ENCODE measurements at regions not wholly inside any gene's neighbourhood (a gene's known extent, or its start where the extent isn't known, plus 50 kb on each side); places are given as distances from the start of the nearest gene placed in this dataset.
A peak's percentile ranks its signal among the peaks of the same experiment; 100 is the strongest.

- no peak for DNase-seq
Observed at GRCh38 chr3:194007592-194008337, 128.2 kb upstream of the HES1 start.

- no peak for DNase-seq
Observed at GRCh38 chr3:194009019-194009418, 126.9 kb upstream of the HES1 start.

- no peak for DNase-seq
Observed at GRCh38 chr3:194009892-194010533, 125.9 kb upstream of the HES1 start.

GRCh38 chr3:194011807-194012206 is 124.1 kb upstream of the HES1 start:
- DNase-seq, result no peak

- DNase-seq, result no peak
Observed at GRCh38 chr3:194013928-194014327, 122.0 kb upstream of the HES1 start.

GRCh38 chr3:194014756-194015155 is 121.2 kb upstream of the HES1 start:
- no peak for DNase-seq

- peak in 8 of 56 donors; percentile 1 to 17 (median 9) for DNase-seq
Observed at GRCh38 chr3:194019398-194020165, 116.4 kb upstream of the HES1 start.

- DNase-seq, result no peak
Observed at GRCh38 chr3:194022052-194022451, 113.9 kb upstream of the HES1 start.

- DNase-seq, result no peak
Observed at GRCh38 chr3:194022816-194023215, 113.1 kb upstream of the HES1 start.

GRCh38 chr3:194023501-194024280 is 112.3 kb upstream of the HES1 start:
- peak in 1 of 56 donors; percentile 28 for DNase-seq

- DNase-seq, result no peak
Observed at GRCh38 chr3:194025119-194025518, 110.8 kb upstream of the HES1 start.

- no peak for DNase-seq
Observed at GRCh38 chr3:194025951-194026350, 110.0 kb upstream of the HES1 start.

- DNase-seq, result no peak
Observed at GRCh38 chr3:194028434-194029004, 107.4 kb upstream of the HES1 start.

- no peak for DNase-seq
Observed at GRCh38 chr3:194029846-194030245, 106.1 kb upstream of the HES1 start.

- no peak for DNase-seq
Observed at GRCh38 chr3:194030372-194030771, 105.6 kb upstream of the HES1 start.

GRCh38 chr3:194031349-194031748 is 104.6 kb upstream of the HES1 start:
- DNase-seq, result no peak

GRCh38 chr3:194031867-194032635 is 103.9 kb upstream of the HES1 start:
- no peak for DNase-seq

- DNase-seq, result no peak
Observed at GRCh38 chr3:194032828-194033435, 103.0 kb upstream of the HES1 start.

- no peak for DNase-seq
Observed at GRCh38 chr3:194034346-194035336, 101.3 kb upstream of the HES1 start.

Data from amygdala (tissue), 56 donors.